ENCODE measurements at regions not wholly inside any gene's neighbourhood (a gene's known extent, or its start where the extent isn't known, plus 50 kb on each side); places are given as distances from the start of the nearest gene placed in this dataset.

DNA sequence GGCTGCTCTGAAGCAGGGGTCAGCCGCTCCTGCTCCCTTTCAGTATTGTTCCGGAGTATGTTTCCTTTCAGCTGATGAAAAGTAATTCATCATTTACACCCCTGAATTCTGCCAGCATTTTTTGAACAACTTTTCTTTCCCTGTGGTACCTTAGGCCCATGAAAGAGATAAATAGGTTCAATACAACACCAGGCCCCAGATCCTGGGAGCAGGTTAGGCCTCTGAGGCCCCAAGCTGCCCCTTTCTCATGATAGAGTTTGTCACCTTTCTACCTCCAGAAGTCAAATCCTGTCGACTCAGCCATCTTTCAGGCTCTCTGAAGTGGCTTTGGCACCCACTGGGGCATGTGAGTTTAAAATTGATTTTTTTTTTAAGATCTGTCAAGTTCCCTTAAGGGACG is 1415.1 kb upstream of the ZEB2 start:
- no peak overlapping the region for H3K27ac ChIP-seq (ENCODE audit: low read depth, low read length)
- H3K4me1 ChIP-seq (ENCODE audit: control insufficient read depth in 1 of 2, insufficient read depth in 2 of 2, low read length in 2 of 2), result no peaks in the 10 kb centered on the region
- no peak overlapping the region for H3K4me3 ChIP-seq (replicated peaks in 1 of 2; ENCODE audit: low read depth in 1 of 2, low read length in 2 of 2)
- intact Hi-C loops (cut with micrococcal nuclease), result no loop called here
- ChIA-PET CTCF (no interaction called here), RAD21 (ENCODE audit: low non-redundant PET in 1 of 2, low total read pairs in 2 of 2, uncharacterized antibody in 2 of 2, unreplicated experiment in 2 of 2) (no interaction called here), POLR2A (no interaction called here)
- H3K27me3 ChIP-seq (ENCODE audit: insufficient read depth, low read length), result no peaks in the 10 kb centered on the region
- no peak for TF ChIP-seq EGR1 (IDR thresholded peaks at IDR 0.05; ENCODE audit: low read depth)
- TF ChIP-seq FOSL1 (IDR thresholded peaks at IDR 0.05; ENCODE audit: low read depth), result no peak
- no peak for TF ChIP-seq SRF (IDR thresholded peaks at IDR 0.05; ENCODE audit: low read depth)
- no peak for TF ChIP-seq ZNF274 (IDR thresholded peaks at IDR 0.05; ENCODE audit: low read depth, low read length)
- no peak for TF ChIP-seq ELF1 (IDR thresholded peaks at IDR 0.05; ENCODE audit: borderline replicate concordance, low read depth)
- TF ChIP-seq SIN3A (IDR thresholded peaks at IDR 0.05; ENCODE audit: low read depth), result no peak
- no peak for TF ChIP-seq RAD21 (IDR thresholded peaks at IDR 0.05; ENCODE audit: low read depth)
- TF ChIP-seq CBX3 (IDR thresholded peaks at IDR 0.05; ENCODE audit: low read depth), result no peak
- no peak for TF ChIP-seq POLR2AphosphoS5 (IDR thresholded peaks at IDR 0.05; ENCODE audit: low read depth, low read length)
- no peak for DNase-seq (ENCODE audit: low read depth, low spot score)
- no TSS peak for BruUV-seq (replicated peaks)
- no peak overlapping the region for H2AFZ ChIP-seq (ENCODE audit: low read depth, low read length, poor library complexity, severe bottlenecking)
- H3K4me2 ChIP-seq (ENCODE audit: low read length), result no peak overlapping the region
- no peaks in the 10 kb centered on the region for H3K9me3 ChIP-seq (ENCODE audit: control insufficient read depth in 1 of 2, insufficient read depth in 1 of 2, low read depth in 1 of 2, low read length in 2 of 2)
- no peak for ATAC-seq
- H3K79me2 ChIP-seq (ENCODE audit: insufficient read depth, low read length), result no peaks in the 10 kb centered on the region
- H3K9ac ChIP-seq (ENCODE audit: low read length), result no peak overlapping the region
- no peaks in the 10 kb centered on the region for H3K9me2 ChIP-seq (ENCODE audit: insufficient read depth)
- no peaks in the 10 kb centered on the region for H4K20me1 ChIP-seq (ENCODE audit: insufficient read depth)
- no peaks in the 10 kb centered on the region for H3K36me3 ChIP-seq (ENCODE audit: control insufficient read depth in 1 of 2, insufficient read depth in 2 of 2, low read length in 2 of 2)

GRCh38 chr2:145931781-145932395 is 1412.0 kb upstream of the ZEB2 start:
- intact Hi-C loops (cut with micrococcal nuclease), result no loop called here
- H3K4me2 ChIP-seq (ENCODE audit: low read length), result no peak overlapping the region
- no peak overlapping the region for H3K9ac ChIP-seq (ENCODE audit: low read length)
- no peaks in the 10 kb centered on the region for H3K4me1 ChIP-seq (ENCODE audit: control insufficient read depth in 1 of 2, insufficient read depth in 2 of 2, low read length in 2 of 2)
- no peak overlapping the region for H3K4me3 ChIP-seq (replicated peaks in 1 of 2; ENCODE audit: low read depth in 1 of 2, low read length in 2 of 2)
- ATAC-seq (no peak), DNase-seq (ENCODE audit: low read depth, low spot score) (no peak)
- no peak overlapping the region for H3K27ac ChIP-seq (ENCODE audit: low read depth, low read length)
- no peaks in the 10 kb centered on the region for H3K27me3 ChIP-seq (ENCODE audit: insufficient read depth, low read length)
- H3K9me3 ChIP-seq (ENCODE audit: control insufficient read depth in 1 of 2, insufficient read depth in 1 of 2, low read depth in 1 of 2, low read length in 2 of 2), result no peaks in the 10 kb centered on the region
- no peak overlapping the region for H2AFZ ChIP-seq (ENCODE audit: low read depth, low read length, poor library complexity, severe bottlenecking)
- no peaks in the 10 kb centered on the region for H3K36me3 ChIP-seq (ENCODE audit: control insufficient read depth in 1 of 2, insufficient read depth in 2 of 2, low read length in 2 of 2)
- ChIA-PET CTCF (no interaction called here), RAD21 (ENCODE audit: low non-redundant PET in 1 of 2, low total read pairs in 2 of 2, uncharacterized antibody in 2 of 2, unreplicated experiment in 2 of 2) (no interaction called here), POLR2A (no interaction called here)
- no peaks in the 10 kb centered on the region for H3K79me2 ChIP-seq (ENCODE audit: insufficient read depth, low read length)
- no peaks in the 10 kb centered on the region for H4K20me1 ChIP-seq (ENCODE audit: insufficient read depth)
- no peaks in the 10 kb centered on the region for H3K9me2 ChIP-seq (ENCODE audit: insufficient read depth)
- no TSS peak for BruUV-seq (replicated peaks)
- TF ChIP-seq ELF1 (IDR thresholded peaks at IDR 0.05; ENCODE audit: borderline replicate concordance, low read depth), result no peak
- no peak for TF ChIP-seq CBX3 (IDR thresholded peaks at IDR 0.05; ENCODE audit: low read depth)
- no peak for TF ChIP-seq ZNF274 (IDR thresholded peaks at IDR 0.05; ENCODE audit: low read depth, low read length)
- no peak for TF ChIP-seq CEBPB (IDR thresholded peaks at IDR 0.05; ENCODE audit: low read depth)
- no peak for TF ChIP-seq EGR1 (IDR thresholded peaks at IDR 0.05; ENCODE audit: low read depth)
- TF ChIP-seq MAX (IDR thresholded peaks at IDR 0.05), result no peak
- no peak for TF ChIP-seq YY1 (IDR thresholded peaks at IDR 0.05; ENCODE audit: extremely low read depth, insufficient replicate concordance, low read depth, low read length)
- no peak for TF ChIP-seq ZBTB33 (IDR thresholded peaks at IDR 0.05; ENCODE audit: extremely low read depth, insufficient replicate concordance, low read length)
- TF ChIP-seq, protein P1, sequence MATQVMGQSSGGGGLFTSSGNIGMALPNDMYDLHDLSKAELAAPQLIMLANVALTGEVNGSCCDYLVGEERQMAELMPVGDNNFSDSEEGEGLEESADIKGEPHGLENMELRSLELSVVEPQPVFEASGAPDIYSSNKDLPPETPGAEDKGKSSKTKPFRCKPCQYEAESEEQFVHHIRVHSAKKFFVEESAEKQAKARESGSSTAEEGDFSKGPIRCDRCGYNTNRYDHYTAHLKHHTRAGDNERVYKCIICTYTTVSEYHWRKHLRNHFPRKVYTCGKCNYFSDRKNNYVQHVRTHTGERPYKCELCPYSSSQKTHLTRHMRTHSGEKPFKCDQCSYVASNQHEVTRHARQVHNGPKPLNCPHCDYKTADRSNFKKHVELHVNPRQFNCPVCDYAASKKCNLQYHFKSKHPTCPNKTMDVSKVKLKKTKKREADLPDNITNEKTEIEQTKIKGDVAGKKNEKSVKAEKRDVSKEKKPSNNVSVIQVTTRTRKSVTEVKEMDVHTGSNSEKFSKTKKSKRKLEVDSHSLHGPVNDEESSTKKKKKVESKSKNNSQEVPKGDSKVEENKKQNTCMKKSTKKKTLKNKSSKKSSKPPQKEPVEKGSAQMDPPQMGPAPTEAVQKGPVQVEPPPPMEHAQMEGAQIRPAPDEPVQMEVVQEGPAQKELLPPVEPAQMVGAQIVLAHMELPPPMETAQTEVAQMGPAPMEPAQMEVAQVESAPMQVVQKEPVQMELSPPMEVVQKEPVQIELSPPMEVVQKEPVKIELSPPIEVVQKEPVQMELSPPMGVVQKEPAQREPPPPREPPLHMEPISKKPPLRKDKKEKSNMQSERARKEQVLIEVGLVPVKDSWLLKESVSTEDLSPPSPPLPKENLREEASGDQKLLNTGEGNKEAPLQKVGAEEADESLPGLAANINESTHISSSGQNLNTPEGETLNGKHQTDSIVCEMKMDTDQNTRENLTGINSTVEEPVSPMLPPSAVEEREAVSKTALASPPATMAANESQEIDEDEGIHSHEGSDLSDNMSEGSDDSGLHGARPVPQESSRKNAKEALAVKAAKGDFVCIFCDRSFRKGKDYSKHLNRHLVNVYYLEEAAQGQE (IDR thresholded peaks at IDR 0.05; ENCODE audit: low read depth), result no peak
- no peak for TF ChIP-seq POLR2A (IDR thresholded peaks at IDR 0.05; ENCODE audit: borderline replicate concordance, extremely low read depth, insufficient read depth, insufficient read length)
- TF ChIP-seq SIN3A (IDR thresholded peaks at IDR 0.05; ENCODE audit: low read depth), result no peak
- TF ChIP-seq SRF (IDR thresholded peaks at IDR 0.05; ENCODE audit: low read depth), result no peak
- no peak for TF ChIP-seq JUND (IDR thresholded peaks at IDR 0.05)
